WTC11 (cell line): ENCODE measurements at regions not wholly inside any gene's neighbourhood (a gene's known extent, or its start where the extent isn't known, plus 50 kb on each side); places are given as distances from the start of the nearest gene placed in this dataset.
A peak's percentile ranks its signal among the peaks of the same experiment; 100 is the strongest.

ENCODE experiments used
- ATAC-seq: fragments of 200-7000 bp; cut with Tn5 transposase; 2 replicates; pipeline ENCODE4 v1.10.0; 2021; ENCODE audit warnings: mild to moderate bottlenecking, moderate library complexity
- CTCF ChIA-PET: fragments of 300-600 bp; sonication (Branson Sonifier 250); formaldehyde crosslinking; loops from one replicate; lab custom pipeline; 2021; ENCODE audit warnings: antibody characterized with exemption; lab: Charles Lee
- POLR2A ChIA-PET: fragments of 350-600 bp; sonication (Branson Sonifier 250); formaldehyde crosslinking; loops from one replicate; lab custom pipeline; 2021; ENCODE audit warnings: antibody characterized with exemption; lab: Charles Lee
- DNase-seq: peaks from one replicate; pipeline ENCODE4 v3.0.0; 2021; ENCODE audit warnings: low spot score
- H3K27ac Mint-ChIP-seq: 2 replicates; pipeline ENCODE4 v1.8.0; 2021; ENCODE audit warnings: mixed read lengths
- H3K27me3 Mint-ChIP-seq: 2 replicates; pipeline ENCODE4 v1.8.0; 2021; ENCODE audit warnings: low read depth, mild to moderate bottlenecking, moderate library complexity, mixed read lengths
- H3K36me3 Mint-ChIP-seq: 2 replicates; pipeline ENCODE4 v1.8.0; 2021; ENCODE audit warnings: mixed read lengths
- H3K4me1 Mint-ChIP-seq: 2 replicates; pipeline ENCODE4 v1.8.0; 2022; ENCODE audit warnings: mixed read lengths
- H3K4me3 Mint-ChIP-seq: 2 replicates; pipeline ENCODE4 v1.8.0; 2021; ENCODE audit warnings: mild to moderate bottlenecking, moderate library complexity, mixed read lengths
- H3K9me3 Mint-ChIP-seq: 2 replicates; pipeline ENCODE4 v1.8.0; 2021; ENCODE audit warnings: mixed read lengths
- ATF6 ChIP-seq: sonication (generic); formaldehyde crosslinking; IDR thresholded peaks from 2 replicates; pipeline ENCODE4 v1.8.1; 2023; ENCODE audit warnings: mild to moderate bottlenecking, missing genetic modification reagents
- CBFB ChIP-seq: sonication (generic); formaldehyde crosslinking; IDR thresholded peaks from 2 replicates; pipeline ENCODE4 v1.8.1; 2022; ENCODE audit warnings: mild to moderate bottlenecking, low read depth, missing genetic modification reagents
- CREM ChIP-seq: sonication (generic); formaldehyde crosslinking; IDR thresholded peaks from 2 replicates; pipeline ENCODE4 v1.8.1; 2022; ENCODE audit warnings: mild to moderate bottlenecking, missing genetic modification reagents, moderate library complexity
- E2F5 ChIP-seq: sonication (generic); formaldehyde crosslinking; IDR thresholded peaks from 2 replicates; pipeline ENCODE4 v1.8.1; 2022; ENCODE audit warnings: mild to moderate bottlenecking, moderate library complexity, missing genetic modification reagents
- FOXJ3 ChIP-seq: sonication (generic); formaldehyde crosslinking; IDR thresholded peaks from 2 replicates; pipeline ENCODE4 v1.9.0; 2021; ENCODE audit warnings: missing genetic modification reagents, mild to moderate bottlenecking, borderline replicate concordance
- GABPB1 ChIP-seq: sonication (generic); formaldehyde crosslinking; IDR thresholded peaks from 2 replicates; pipeline ENCODE4 v1.8.1; 2023; ENCODE audit warnings: mild to moderate bottlenecking, missing genetic modification reagents
- GRHL2 ChIP-seq: fragments of 250-450 bp; sonication (Bioruptor Pico); IDR thresholded peaks from 2 replicates; pipeline ENCODE4 v1.8.0; 2022; ENCODE audit warnings: mild to moderate bottlenecking, moderate library complexity; ENCODE audit not compliant: insufficient replicate concordance, severe bottlenecking
- IRF2 ChIP-seq: sonication (generic); formaldehyde crosslinking; IDR thresholded peaks from 2 replicates; pipeline ENCODE4 v1.8.0; 2022; ENCODE audit warnings: low read depth, missing genetic modification reagents, borderline replicate concordance
- MYBL2 ChIP-seq: sonication (generic); formaldehyde crosslinking; IDR thresholded peaks from 2 replicates; pipeline ENCODE4 v1.8.1; 2023; ENCODE audit warnings: mild to moderate bottlenecking, moderate library complexity, missing genetic modification reagents
- NFE2L1 ChIP-seq: sonication (generic); formaldehyde crosslinking; IDR thresholded peaks from 2 replicates; pipeline ENCODE4 v1.8.1; 2023; ENCODE audit warnings: missing genetic modification reagents
- NR2C2 ChIP-seq: sonication (generic); formaldehyde crosslinking; IDR thresholded peaks from 2 replicates; pipeline ENCODE4 v1.8.0; 2022; ENCODE audit warnings: mild to moderate bottlenecking, missing genetic modification reagents
- OVOL2 ChIP-seq: fragments of 250-450 bp; sonication (Bioruptor Pico); IDR thresholded peaks from 2 replicates; pipeline ENCODE4 v1.9.0; 2021; ENCODE audit warnings: mild to moderate bottlenecking, borderline replicate concordance
- PRRX2 ChIP-seq: fragments of 250-450 bp; sonication (Bioruptor Pico); IDR thresholded peaks from 2 replicates; pipeline ENCODE4 v1.8.0; 2021; ENCODE audit warnings: mild to moderate bottlenecking
- SP1 ChIP-seq: sonication (generic); formaldehyde crosslinking; conservative IDR thresholded peaks from 2 replicates; pipeline ENCODE4 v1.8.1; 2022; ENCODE audit warnings: missing genetic modification reagents
- TCF7 ChIP-seq: sonication (generic); formaldehyde crosslinking; IDR thresholded peaks from 2 replicates; pipeline ENCODE4 v1.8.0; 2022; ENCODE audit warnings: mild to moderate bottlenecking, low read depth, missing genetic modification reagents, moderate library complexity
- TEAD4 ChIP-seq: sonication (generic); formaldehyde crosslinking; IDR thresholded peaks from 2 replicates; pipeline ENCODE4 v1.8.0; 2022; ENCODE audit warnings: mild to moderate bottlenecking, missing genetic modification reagents
- ZBTB21 ChIP-seq: sonication (generic); formaldehyde crosslinking; IDR thresholded peaks from 2 replicates; pipeline ENCODE4 v1.8.1; 2023; ENCODE audit warnings: mild to moderate bottlenecking, missing genetic modification reagents, borderline replicate concordance
- ZBTB43 ChIP-seq: sonication (generic); formaldehyde crosslinking; IDR thresholded peaks from 2 replicates; pipeline ENCODE4 v1.8.1; 2023; ENCODE audit warnings: mild to moderate bottlenecking, missing genetic modification reagents
- ZNF219 ChIP-seq: sonication (generic); formaldehyde crosslinking; IDR thresholded peaks from 2 replicates; pipeline ENCODE4 v1.8.0; 2023; ENCODE audit warnings: missing genetic modification reagents, mild to moderate bottlenecking, borderline replicate concordance
- ZNF232 ChIP-seq: sonication (generic); formaldehyde crosslinking; IDR thresholded peaks from 2 replicates; pipeline ENCODE4 v1.8.0; 2022; ENCODE audit warnings: mild to moderate bottlenecking, missing genetic modification reagents
- ZNF396 ChIP-seq: fragments of 250-450 bp; sonication (Bioruptor Pico); IDR thresholded peaks from 2 replicates; pipeline ENCODE4 v1.8.0; 2021; ENCODE audit warnings: mild to moderate bottlenecking, moderate library complexity, borderline replicate concordance
- ZNF416 ChIP-seq: fragments of 250-450 bp; sonication (Bioruptor Pico); IDR thresholded peaks from 2 replicates; pipeline ENCODE4 v1.9.0; 2021; ENCODE audit warnings: mild to moderate bottlenecking, inconsistent platforms
- ZNF423 ChIP-seq: fragments of 250-450 bp; sonication (Bioruptor Pico); IDR thresholded peaks from 2 replicates; pipeline ENCODE4 v2.1.2; 2022; ENCODE audit warnings: mild to moderate bottlenecking, moderate library complexity
- TF ChIP-seq, protein P1 (sequence below): fragments of 250-450 bp; sonication (Bioruptor Pico); IDR thresholded peaks from 2 replicates; pipeline ENCODE4 v1.9.0; 2021; ENCODE audit warnings: moderate library complexity, mild to moderate bottlenecking, inconsistent platforms, borderline replicate concordance
- TF ChIP-seq, protein P2 (sequence below): sonication (generic); formaldehyde crosslinking; IDR thresholded peaks from 2 replicates; pipeline ENCODE4 v1.8.0; 2022; ENCODE audit warnings: missing genetic modification reagents

GRCh38 chr3:44061961-44062360, 179.7 kb upstream of the TOPAZ1 start:
- peaks cover 44% of the 10 kb centered on the region for H3K4me1 Mint-ChIP-seq
- ChIA-PET CTCF (no interaction called here), POLR2A (no interaction called here)
- H3K9me3 Mint-ChIP-seq, result no peaks in the 10 kb centered on the region
- DNase-seq (no peak), ATAC-seq (peak; percentile 40; the same call in 1 of the 2 replicates)
- no peak overlapping the region for H3K4me3 Mint-ChIP-seq
- TF ChIP-seq PRRX2 (no peak), ATF6 (CRISPR knock-in tag) (no peak), NFE2L1 (CRISPR knock-in tag) (no peak), ZNF416 (CRISPR knock-in tag) (no peak), SP1 (CRISPR knock-in tag) (no peak), ZNF396 (CRISPR knock-in tag) (no peak), OVOL2 (CRISPR knock-in tag) (no peak), MYBL2 (CRISPR knock-in tag) (no peak), ZNF232 (CRISPR knock-in tag) (no peak), CREM (CRISPR knock-in tag) (no peak), GRHL2 (CRISPR knock-in tag) (no peak), ZBTB21 (CRISPR knock-in tag) (no peak), CBFB (no peak)
- H3K27me3 Mint-ChIP-seq, result no peaks in the 10 kb centered on the region
- no peak overlapping the region for H3K27ac Mint-ChIP-seq
- no peaks in the 10 kb centered on the region for H3K36me3 Mint-ChIP-seq

DNA sequence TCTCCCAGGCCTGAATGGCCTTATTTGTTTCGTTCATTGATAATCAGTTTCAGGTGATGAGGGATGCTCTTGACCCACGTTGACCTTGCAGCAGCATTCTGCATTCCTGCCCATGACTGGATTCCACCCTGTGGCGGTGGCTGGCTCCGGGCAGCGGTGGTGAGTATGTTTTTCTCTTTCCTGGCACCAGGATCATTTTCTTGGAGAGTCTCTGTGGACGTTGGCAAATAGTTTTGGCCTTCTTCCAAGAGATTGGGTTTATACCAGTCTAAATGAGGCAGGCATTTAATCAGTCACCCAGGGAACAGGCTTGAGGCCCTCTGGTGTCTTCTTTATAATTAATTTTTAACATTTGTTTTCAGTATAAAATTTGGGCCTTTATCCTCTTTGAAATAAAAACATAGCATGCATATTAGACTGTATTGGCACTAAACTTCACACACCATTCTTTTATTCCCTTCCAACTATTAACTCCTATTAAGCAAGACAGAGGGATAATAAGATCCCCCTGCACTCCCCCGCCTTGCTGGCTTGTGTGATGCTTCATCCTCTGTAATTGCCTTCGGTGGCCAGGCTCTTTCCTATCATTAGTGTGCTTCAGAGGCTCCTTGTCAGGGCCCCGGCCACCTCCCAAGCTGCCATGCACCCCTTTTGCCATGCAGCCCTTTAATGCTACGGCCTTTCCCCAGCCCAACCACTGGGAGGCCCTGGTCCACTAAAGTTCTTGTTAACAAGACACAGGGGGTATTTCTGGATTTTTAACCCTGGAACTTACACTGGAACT, 176.2 kb upstream of the TOPAZ1 start:
- no peak overlapping the region for H3K4me3 Mint-ChIP-seq
- DNase-seq, result peak; percentile 56
- H3K9me3 Mint-ChIP-seq, result no peaks in the 10 kb centered on the region
- ChIA-PET CTCF (interaction anchor here (0.6 kb wide), 2 partner anchors 41 to 321 kb away, joined by 3 read pairs; no protein-coding TSS in a partner anchor), POLR2A (no interaction called here)
- ATAC-seq, result peak; percentile 79
- no peaks in the 10 kb centered on the region for H3K27me3 Mint-ChIP-seq
- no peaks in the 10 kb centered on the region for H3K36me3 Mint-ChIP-seq
- TF ChIP-seq, protein P1, sequence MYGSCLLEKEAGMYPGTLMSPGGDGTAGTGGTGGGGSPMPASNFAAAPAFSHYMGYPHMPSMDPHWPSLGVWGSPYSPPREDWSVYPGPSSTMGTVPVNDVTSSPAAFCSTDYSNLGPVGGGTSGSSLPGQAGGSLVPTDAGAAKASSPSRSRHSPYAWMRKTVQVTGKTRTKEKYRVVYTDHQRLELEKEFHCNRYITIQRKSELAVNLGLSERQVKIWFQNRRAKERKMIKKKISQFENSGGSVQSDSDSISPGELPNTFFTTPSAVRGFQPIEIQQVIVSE, result no peak
- TF ChIP-seq SP1 (CRISPR knock-in tag) (no peak), ZBTB43 (CRISPR knock-in tag) (no peak), NR2C2 (no peak), GABPB1 (CRISPR knock-in tag) (no peak), IRF2 (no peak), ZNF219 (no peak), ZNF423 (CRISPR knock-in tag) (no peak), FOXJ3 (CRISPR knock-in tag) (no peak), ZBTB21 (CRISPR knock-in tag) (no peak), TCF7 (no peak), TEAD4 (no peak), NFE2L1 (CRISPR knock-in tag) (no peak), E2F5 (CRISPR knock-in tag) (no peak)
- TF ChIP-seq, protein P2, sequence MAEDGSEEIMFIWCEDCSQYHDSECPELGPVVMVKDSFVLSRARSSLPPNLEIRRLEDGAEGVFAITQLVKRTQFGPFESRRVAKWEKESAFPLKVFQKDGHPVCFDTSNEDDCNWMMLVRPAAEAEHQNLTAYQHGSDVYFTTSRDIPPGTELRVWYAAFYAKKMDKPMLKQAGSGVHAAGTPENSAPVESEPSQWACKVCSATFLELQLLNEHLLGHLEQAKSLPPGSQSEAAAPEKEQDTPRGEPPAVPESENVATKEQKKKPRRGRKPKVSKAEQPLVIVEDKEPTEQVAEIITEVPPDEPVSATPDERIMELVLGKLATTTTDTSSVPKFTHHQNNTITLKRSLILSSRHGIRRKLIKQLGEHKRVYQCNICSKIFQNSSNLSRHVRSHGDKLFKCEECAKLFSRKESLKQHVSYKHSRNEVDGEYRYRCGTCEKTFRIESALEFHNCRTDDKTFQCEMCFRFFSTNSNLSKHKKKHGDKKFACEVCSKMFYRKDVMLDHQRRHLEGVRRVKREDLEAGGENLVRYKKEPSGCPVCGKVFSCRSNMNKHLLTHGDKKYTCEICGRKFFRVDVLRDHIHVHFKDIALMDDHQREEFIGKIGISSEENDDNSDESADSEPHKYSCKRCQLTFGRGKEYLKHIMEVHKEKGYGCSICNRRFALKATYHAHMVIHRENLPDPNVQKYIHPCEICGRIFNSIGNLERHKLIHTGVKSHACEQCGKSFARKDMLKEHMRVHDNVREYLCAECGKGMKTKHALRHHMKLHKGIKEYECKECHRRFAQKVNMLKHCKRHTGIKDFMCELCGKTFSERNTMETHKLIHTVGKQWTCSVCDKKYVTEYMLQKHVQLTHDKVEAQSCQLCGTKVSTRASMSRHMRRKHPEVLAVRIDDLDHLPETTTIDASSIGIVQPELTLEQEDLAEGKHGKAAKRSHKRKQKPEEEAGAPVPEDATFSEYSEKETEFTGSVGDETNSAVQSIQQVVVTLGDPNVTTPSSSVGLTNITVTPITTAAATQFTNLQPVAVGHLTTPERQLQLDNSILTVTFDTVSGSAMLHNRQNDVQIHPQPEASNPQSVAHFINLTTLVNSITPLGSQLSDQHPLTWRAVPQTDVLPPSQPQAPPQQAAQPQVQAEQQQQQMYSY (CRISPR knock-in tag), result no peak
- peaks cover 34% of the 10 kb centered on the region for H3K4me1 Mint-ChIP-seq
- H3K27ac Mint-ChIP-seq, result no peak overlapping the region
